CD4-positive, alpha-beta T cell (primary cell): ENCODE measurements at regions not wholly inside any gene's neighbourhood (a gene's known extent, or its start where the extent isn't known, plus 50 kb on each side); places are given as distances from the start of the nearest gene placed in this dataset.

ENCODE experiments used
- ATAC-seq: fragments of 200-7000 bp; cut with Tn5 transposase; one replicate; pipeline ENCODE4 v1.10.0; 2022; ENCODE audit warnings: mild to moderate bottlenecking; ENCODE audit not compliant: poor library complexity
- CTCF ChIA-PET: fragments of 350-600 bp; sonication (Branson Sonifier 250); formaldehyde crosslinking; loops from one replicate; lab custom pipeline; 2021; ENCODE audit warnings: antibody characterized with exemption, inconsistent platforms; lab: Charles Lee
- POLR2A ChIA-PET: fragments of 350-600 bp; sonication (Branson Sonifier 250); formaldehyde crosslinking; loops from one replicate; lab custom pipeline; 2021; ENCODE audit warnings: antibody characterized with exemption, inconsistent platforms; lab: Charles Lee
- DNase-seq, 14 experiments: peaks; one replicate each; pipeline ENCODE4 v3.0.0-alpha.2; 2013 to 2020; ENCODE audit warnings: mixed read lengths in 2 of 14
- H3K27ac ChIP-seq, 2 donors: one replicate each; pipeline versions ENCODE4 v1.5.1 to v1.7.0; 2013; ENCODE audit warnings: low read length in 2 of 2, low read depth in 1 of 2, mild to moderate bottlenecking in 1 of 2
- H3K27me3 ChIP-seq, 2 experiments: 1 replicate in 1 of 2; 2 replicates in 1 of 2; pipeline versions ENCODE4 v1.6.1 to v1.7.0; 2013; ENCODE audit warnings: low read length in 2 of 2, control low read depth in 1 of 2, mild to moderate bottlenecking in 1 of 2, moderate library complexity in 1 of 2; ENCODE audit not compliant: insufficient read depth in 2 of 2, control insufficient read depth in 1 of 2
- H3K36me3 ChIP-seq: one replicate; pipeline ENCODE4 v1.6.1; 2013; ENCODE audit warnings: low read length, control low read depth; ENCODE audit not compliant: insufficient read depth
- H3K4me1 ChIP-seq: one replicate; pipeline ENCODE4 v1.6.1; 2013; ENCODE audit warnings: low read length, control low read depth; ENCODE audit not compliant: insufficient read depth
- H3K4me3 ChIP-seq: one replicate; pipeline ENCODE4 v1.5.1; 2013; ENCODE audit warnings: mild to moderate bottlenecking, low read length, moderate library complexity
- H3K9me3 ChIP-seq, 2 experiments: 1 replicate in 1 of 2; 2 replicates in 1 of 2; pipeline versions ENCODE4 v1.6.1 to v1.7.0; 2013; ENCODE audit warnings: low read length in 2 of 2, mild to moderate bottlenecking in 2 of 2, control low read depth in 1 of 2, moderate library complexity in 1 of 2; ENCODE audit not compliant: control insufficient read depth in 1 of 2, insufficient read depth in 1 of 2
- H3K27ac Mint-ChIP-seq: one replicate; pipeline ENCODE4 v1.8.0; 2020; ENCODE audit warnings: mixed read lengths
- H3K27me3 Mint-ChIP-seq: one replicate; pipeline ENCODE4 v1.8.0; 2021; ENCODE audit warnings: mixed read lengths
- H3K36me3 Mint-ChIP-seq: one replicate; pipeline ENCODE4 v1.8.0; 2021; ENCODE audit warnings: low read depth, mixed read lengths
- H3K4me1 Mint-ChIP-seq: one replicate; pipeline ENCODE4 v1.8.0; 2021; ENCODE audit warnings: low read depth, mixed read lengths
- H3K4me3 Mint-ChIP-seq: one replicate; pipeline ENCODE4 v1.8.0; 2020; ENCODE audit warnings: mild to moderate bottlenecking, mixed read lengths
- H3K9me3 Mint-ChIP-seq: one replicate; pipeline ENCODE4 v1.8.0; 2020; ENCODE audit warnings: mixed read lengths
- intact Hi-C, 2 experiments: fragments of 100-400 bp; cut with DNase I in 1 of 2; cut with micrococcal nuclease in 1 of 2; formaldehyde crosslinking; loops; one replicate each; pipeline versions ENCODE4 v1.15.1 to v1.9.0; 2023 to 2025; cut with DNase I, micrococcal nuclease
- TF ChIP-seq, protein P1 (sequence below): fragments of 200-600 bp; IDR thresholded peaks from one replicate; pipeline ENCODE4 v1.8.0; 2022; ENCODE audit warnings: antibody characterized with exemption, mild to moderate bottlenecking

DNA sequence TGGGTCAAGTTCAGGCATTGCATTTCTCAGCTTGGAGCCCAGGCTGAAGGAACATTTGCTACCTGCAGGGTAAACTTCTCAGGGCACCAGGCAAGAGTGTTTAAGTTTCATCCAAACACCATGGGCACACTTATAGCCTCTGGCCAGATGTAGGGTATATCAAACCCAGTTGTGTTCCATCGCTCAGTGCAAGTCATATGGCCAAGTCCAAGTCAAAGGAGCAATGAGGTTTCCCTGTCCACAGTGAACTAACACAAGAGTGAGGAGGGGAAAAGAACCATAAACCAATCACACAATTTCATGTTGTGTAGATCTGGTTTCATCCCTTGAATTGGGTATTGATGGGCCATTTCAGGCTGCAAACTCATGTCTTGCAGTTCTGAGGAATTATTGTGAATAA is 107.2 kb downstream of the SOX11 start:
- ATAC-seq (no peak), DNase-seq (no peak)
- H3K4me3 Mint-ChIP-seq, result no peak overlapping the region
- no peak overlapping the region for H3K27ac Mint-ChIP-seq
- Histone ChIP-seq H3K9me3 (peaks cover 4 to 5% of the 10 kb centered on the region in 2 experiments), H3K4me1 (no peaks in the 10 kb centered on the region), H3K27ac (no peak overlapping the region), H3K36me3 (no peaks in the 10 kb centered on the region), H3K27me3 (no peaks in the 10 kb centered on the region), H3K4me3 (no peak overlapping the region)
- peaks cover 6% of the 10 kb centered on the region for H3K9me3 Mint-ChIP-seq
- TF ChIP-seq, protein P1, sequence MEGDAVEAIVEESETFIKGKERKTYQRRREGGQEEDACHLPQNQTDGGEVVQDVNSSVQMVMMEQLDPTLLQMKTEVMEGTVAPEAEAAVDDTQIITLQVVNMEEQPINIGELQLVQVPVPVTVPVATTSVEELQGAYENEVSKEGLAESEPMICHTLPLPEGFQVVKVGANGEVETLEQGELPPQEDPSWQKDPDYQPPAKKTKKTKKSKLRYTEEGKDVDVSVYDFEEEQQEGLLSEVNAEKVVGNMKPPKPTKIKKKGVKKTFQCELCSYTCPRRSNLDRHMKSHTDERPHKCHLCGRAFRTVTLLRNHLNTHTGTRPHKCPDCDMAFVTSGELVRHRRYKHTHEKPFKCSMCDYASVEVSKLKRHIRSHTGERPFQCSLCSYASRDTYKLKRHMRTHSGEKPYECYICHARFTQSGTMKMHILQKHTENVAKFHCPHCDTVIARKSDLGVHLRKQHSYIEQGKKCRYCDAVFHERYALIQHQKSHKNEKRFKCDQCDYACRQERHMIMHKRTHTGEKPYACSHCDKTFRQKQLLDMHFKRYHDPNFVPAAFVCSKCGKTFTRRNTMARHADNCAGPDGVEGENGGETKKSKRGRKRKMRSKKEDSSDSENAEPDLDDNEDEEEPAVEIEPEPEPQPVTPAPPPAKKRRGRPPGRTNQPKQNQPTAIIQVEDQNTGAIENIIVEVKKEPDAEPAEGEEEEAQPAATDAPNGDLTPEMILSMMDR, result no peak
- H3K4me1 Mint-ChIP-seq, result no peaks in the 10 kb centered on the region
- no peaks in the 10 kb centered on the region for H3K36me3 Mint-ChIP-seq
- intact Hi-C loops, result no loop called here
- H3K27me3 Mint-ChIP-seq, result no peaks in the 10 kb centered on the region
- CTCF ChIA-PET, result no interaction called here
- POLR2A ChIA-PET, result no interaction called here

DNA sequence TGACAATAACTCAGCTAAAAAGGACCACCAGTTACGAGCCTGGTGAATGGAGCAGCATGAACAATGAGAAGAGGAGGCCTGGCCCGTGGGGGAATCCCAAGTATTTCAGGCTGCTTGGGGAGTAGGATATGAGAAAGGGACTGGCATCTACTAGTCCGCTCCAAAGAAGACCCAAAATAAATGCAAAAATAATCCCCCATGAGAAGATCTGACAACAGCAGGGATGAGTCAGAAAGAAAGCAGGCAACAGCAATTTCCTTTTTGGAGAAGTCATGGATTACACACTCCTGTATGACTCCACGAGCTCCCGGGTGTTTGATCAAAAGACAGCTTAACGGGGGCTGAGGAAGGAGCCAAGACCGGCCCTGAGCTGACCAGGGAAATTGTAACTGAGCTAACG is 111.4 kb downstream of the SOX11 start:
- no peaks in the 10 kb centered on the region for H3K4me1 Mint-ChIP-seq
- Histone ChIP-seq H3K9me3 (peaks cover 4 to 5% of the 10 kb centered on the region in 2 experiments), H3K27me3 (no peaks in the 10 kb centered on the region), H3K4me3 (no peak overlapping the region), H3K36me3 (no peaks in the 10 kb centered on the region), H3K27ac (no peak overlapping the region), H3K4me1 (no peaks in the 10 kb centered on the region)
- DNase-seq, result no peak
- TF ChIP-seq, protein P1, result no peak
- no peak overlapping the region for H3K4me3 Mint-ChIP-seq
- ChIA-PET POLR2A (no interaction called here), CTCF (no interaction called here)
- H3K36me3 Mint-ChIP-seq, result no peaks in the 10 kb centered on the region
- H3K27ac Mint-ChIP-seq, result no peak overlapping the region
- H3K27me3 Mint-ChIP-seq, result no peaks in the 10 kb centered on the region
- H3K9me3 Mint-ChIP-seq, result peaks cover 7% of the 10 kb centered on the region
- ATAC-seq, result no peak
- intact Hi-C loops, result no loop called here

DNA sequence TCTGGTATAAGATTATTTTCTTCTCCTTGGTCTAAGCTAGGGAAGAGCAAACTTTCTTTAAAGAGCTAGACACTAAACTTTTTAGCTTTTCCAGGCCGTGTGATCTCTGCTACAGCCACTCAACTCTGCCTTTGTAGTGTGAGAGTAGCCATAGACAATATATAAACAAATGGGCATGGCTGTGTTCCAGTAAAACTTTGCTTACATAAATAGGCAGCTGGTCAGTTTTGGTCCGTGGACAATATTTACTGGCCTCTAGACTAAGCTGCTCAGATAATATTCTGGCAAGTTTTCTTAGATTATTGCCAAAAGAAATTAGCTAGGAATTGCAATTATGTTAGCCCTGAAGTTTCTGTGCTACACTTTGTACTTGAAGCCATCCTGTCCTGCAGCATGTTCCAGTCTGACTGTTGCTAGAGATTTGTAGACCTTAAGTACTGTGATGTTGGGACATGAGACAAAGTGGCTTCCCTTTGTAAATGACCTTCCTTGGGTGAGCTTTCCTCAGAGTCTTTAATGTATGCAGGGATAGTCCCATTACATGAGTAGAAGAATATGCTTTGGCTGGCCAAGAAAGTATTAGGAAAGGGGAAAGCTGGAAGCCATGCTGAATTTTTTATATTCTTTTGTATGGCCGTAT is 126.9 kb downstream of the SOX11 start:
- DNase-seq, result no peak
- Histone ChIP-seq H3K27me3 (no peaks in the 10 kb centered on the region), H3K4me1 (no peaks in the 10 kb centered on the region), H3K36me3 (no peaks in the 10 kb centered on the region), H3K27ac (no peak overlapping the region), H3K4me3 (no peak overlapping the region), H3K9me3 (no peaks in the 10 kb centered on the region)
- Mint-ChIP-seq H3K36me3 (no peaks in the 10 kb centered on the region), H3K27me3 (no peaks in the 10 kb centered on the region), H3K27ac (no peak overlapping the region), H3K4me1 (no peaks in the 10 kb centered on the region), H3K4me3 (no peak overlapping the region), H3K9me3 (no peaks in the 10 kb centered on the region)
- TF ChIP-seq, protein P1, result no peak
- ATAC-seq, result no peak
- intact Hi-C loops, result no loop called here
- CTCF ChIA-PET, result no interaction called here
- POLR2A ChIA-PET, result no interaction called here
